Aorta (tissue), 5 donors: ENCODE measurements at regions not wholly inside any gene's neighbourhood (a gene's known extent, or its start where the extent isn't known, plus 50 kb on each side); places are given as distances from the start of the nearest gene placed in this dataset.
"Not testable (repeated sequence)": the region's sequence is repeated elsewhere in the genome, so short reads cannot be mapped to it uniquely, and the experiment has no call there.

Experiments
- ATAC-seq: fragments of 200-7000 bp; cut with Tn5 transposase; one replicate; pipeline ENCODE4 v1.9.1; 2022; ENCODE audit warnings: moderate library complexity; ENCODE audit not compliant: low FRiP score
- DNase-seq, 2 donors: peaks; one replicate each; pipeline ENCODE4 v3.0.0-alpha.2; 2020
- H3K27ac ChIP-seq, 2 donors: one replicate each; pipeline ENCODE4 v1.5.1; 2013; ENCODE audit warnings: low read length in 2 of 2, mild to moderate bottlenecking in 2 of 2, moderate library complexity in 2 of 2, control low read depth in 1 of 2, inconsistent platforms in 1 of 2, low read depth in 1 of 2
- H3K27me3 ChIP-seq, 2 donors: one replicate each; pipeline ENCODE4 v1.6.1; 2013; ENCODE audit warnings: control low read depth in 1 of 2, low read length in 1 of 2, mild to moderate bottlenecking in 1 of 2, moderate library complexity in 1 of 2; ENCODE audit not compliant: insufficient read depth in 2 of 2, control insufficient read depth in 1 of 2
- H3K36me3 ChIP-seq, 2 donors: one replicate each; pipeline ENCODE4 v1.6.1; 2013; ENCODE audit warnings: control low read depth in 1 of 2, low read length in 1 of 2, mild to moderate bottlenecking in 1 of 2; ENCODE audit not compliant: insufficient read depth in 2 of 2, control insufficient read depth in 1 of 2
- H3K4me1 ChIP-seq, 2 donors: one replicate each; pipeline ENCODE4 v1.6.1; 2013; ENCODE audit warnings: low read length in 2 of 2, control low read depth in 1 of 2, mild to moderate bottlenecking in 1 of 2, moderate library complexity in 1 of 2; ENCODE audit not compliant: insufficient read depth in 2 of 2, control insufficient read depth in 1 of 2
- H3K4me3 ChIP-seq, 2 donors: one replicate each; pipeline ENCODE4 v1.5.1; 2013; ENCODE audit warnings: low read length in 2 of 2, control low read depth in 1 of 2, mild to moderate bottlenecking in 1 of 2
- H3K9me3 ChIP-seq: one replicate; pipeline ENCODE4 v1.6.1; 2013; ENCODE audit warnings: mild to moderate bottlenecking, low read length; ENCODE audit not compliant: control insufficient read depth
- WGBS, 2 donors: extraction: QIAGEN DNeasy Blood & Tissue Kit; methylation state at CpG; one replicate each; pipeline ENCODE4 v1.1.7; 2013; 5-methylcytosine and 5-hydroxymethylcytosine counted together
- intact Hi-C, 2 donors: fragments of 100-400 bp; cut with DNase I; formaldehyde crosslinking; loops; one replicate each; pipeline versions ENCODE4 v1.14.2 to v1.15.0; 2022
- donor health status: healthy with polysubstance abuse.
- donor health status: Bipolar disorder and iron deficiency.
- donor health status: DM: no; HTN: no; CAD: no.
- donor health status: DM: no; HTN: no; CAD: no.
- donor health status: DM: yes; HTN: yes; CAD: no.

DNA sequence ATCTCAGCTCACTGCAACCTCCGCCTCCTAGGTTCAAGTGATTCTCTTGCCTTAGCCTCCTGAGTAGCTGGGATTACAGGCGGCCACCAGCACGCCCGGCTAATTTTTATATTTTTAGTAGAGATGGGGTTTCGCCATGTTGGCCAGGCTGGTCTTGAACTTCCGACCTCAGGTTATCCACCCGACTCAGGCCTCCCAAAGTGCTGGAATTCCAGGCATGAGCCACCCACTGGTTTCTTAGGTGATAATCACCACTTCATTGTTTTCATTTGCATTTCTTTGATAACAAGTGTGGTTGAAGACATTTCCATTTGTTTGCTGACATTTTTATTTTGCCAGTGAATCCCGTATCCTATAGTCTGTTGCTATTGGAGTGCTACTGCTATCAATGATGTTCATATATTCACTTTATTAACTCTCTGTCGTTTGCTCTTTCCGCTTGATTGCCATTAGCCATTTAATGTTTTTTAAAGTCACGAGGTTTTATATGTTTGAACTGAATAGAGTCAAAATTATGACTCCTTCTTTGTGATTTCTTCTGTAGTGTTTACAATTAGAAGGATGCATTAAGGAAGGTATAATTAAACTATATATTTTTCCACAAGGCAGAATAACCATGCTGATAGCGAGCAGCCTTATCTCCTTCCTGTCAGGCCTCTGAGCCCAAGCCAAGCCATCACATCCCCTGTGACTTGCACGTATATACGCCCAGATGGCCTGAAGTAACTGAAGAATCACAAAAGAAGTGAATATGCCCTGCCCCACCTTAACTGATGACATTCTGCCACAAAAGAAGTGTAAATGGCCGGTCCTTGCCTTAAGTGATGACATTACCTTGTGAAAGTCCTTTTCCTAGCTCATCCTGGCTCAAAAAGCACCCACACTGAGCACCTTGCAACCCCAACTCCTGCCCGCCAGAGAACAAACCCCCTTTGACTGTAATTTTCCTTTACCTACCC lies 87.3 kb upstream of the DAPK1 start:
- DNase-seq, H3K9me3 ChIP-seq, H3K36me3 ChIP-seq, H3K4me1 ChIP-seq, ATAC-seq, H3K27me3 ChIP-seq, H3K4me3 ChIP-seq, H3K27ac ChIP-seq, intact Hi-C loops: not testable (repeated sequence)
- WGBS, 2 donors = 59 to 64% methylated on average over 16 of the region's 16 CpGs

DNA sequence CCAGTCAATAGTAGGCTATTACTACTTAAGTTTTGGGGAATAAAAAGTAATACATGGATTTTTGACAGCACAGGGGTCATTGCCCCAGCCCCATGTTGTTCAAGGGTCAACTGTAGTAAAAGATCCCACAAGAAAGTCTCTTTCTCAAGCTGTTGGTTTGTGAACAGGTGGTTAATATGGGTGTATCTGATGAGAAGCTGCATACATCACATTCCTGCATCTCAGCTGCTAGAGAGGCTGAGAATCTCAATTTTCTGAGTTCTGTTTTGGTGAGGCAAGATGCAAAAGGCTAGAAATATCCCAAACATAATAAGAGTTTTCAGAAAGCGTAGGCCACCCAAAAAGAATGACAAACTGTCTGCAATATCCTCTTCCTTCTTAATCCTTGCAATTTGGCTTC lies 76.8 kb upstream of the DAPK1 start:
- no peaks in the 10 kb centered on the region for H3K27me3 ChIP-seq
- no peaks in the 10 kb centered on the region for H3K36me3 ChIP-seq
- no peak overlapping the region for H3K4me3 ChIP-seq
- intact Hi-C loops = loop anchor here in 1 of 2 donors (10.0 kb wide), 1 partner anchor 64 kb away; no protein-coding TSS in a partner anchor
- 97% methylated on average over 1 of the region's 1 CpG for WGBS, 2 donors
- DNase-seq (no peak), ATAC-seq (no peak)
- H3K4me1 ChIP-seq = no peaks in the 10 kb centered on the region
- H3K9me3 ChIP-seq = no peaks in the 10 kb centered on the region
- no peak overlapping the region for H3K27ac ChIP-seq

DNA sequence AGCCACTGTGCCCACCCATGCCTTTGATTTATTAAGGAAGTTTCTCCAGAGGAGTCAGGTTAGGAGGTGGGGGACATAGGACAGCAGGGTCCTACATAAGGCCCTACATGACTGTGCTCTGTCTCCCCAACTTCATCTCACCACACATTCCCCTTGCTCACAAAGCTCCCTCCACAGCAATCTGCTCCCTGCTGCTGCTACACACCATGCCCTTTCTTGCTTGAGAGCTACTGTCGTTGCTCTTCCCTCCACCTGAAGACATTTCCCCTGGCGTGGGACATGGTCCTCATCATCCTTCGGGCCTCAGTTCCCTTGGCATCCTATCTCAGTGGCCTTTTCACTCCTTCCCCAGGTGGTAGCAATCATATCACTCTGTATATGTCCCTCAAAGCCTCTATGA lies 75.9 kb upstream of the DAPK1 start:
- Histone ChIP-seq H3K4me1 (no peaks in the 10 kb centered on the region), H3K27ac (no peak overlapping the region), H3K27me3 (no peaks in the 10 kb centered on the region), H3K36me3 (no peaks in the 10 kb centered on the region), H3K9me3 (no peaks in the 10 kb centered on the region), H3K4me3 (no peak overlapping the region)
- intact Hi-C loops = loop anchor here in 1 of 2 donors (10.0 kb wide), 1 partner anchor 63 kb away; no protein-coding TSS in a partner anchor
- DNase-seq (no peak), ATAC-seq (no peak)
- 95 to 99% methylated on average over 3 of the region's 3 CpGs for WGBS, 2 donors

DNA sequence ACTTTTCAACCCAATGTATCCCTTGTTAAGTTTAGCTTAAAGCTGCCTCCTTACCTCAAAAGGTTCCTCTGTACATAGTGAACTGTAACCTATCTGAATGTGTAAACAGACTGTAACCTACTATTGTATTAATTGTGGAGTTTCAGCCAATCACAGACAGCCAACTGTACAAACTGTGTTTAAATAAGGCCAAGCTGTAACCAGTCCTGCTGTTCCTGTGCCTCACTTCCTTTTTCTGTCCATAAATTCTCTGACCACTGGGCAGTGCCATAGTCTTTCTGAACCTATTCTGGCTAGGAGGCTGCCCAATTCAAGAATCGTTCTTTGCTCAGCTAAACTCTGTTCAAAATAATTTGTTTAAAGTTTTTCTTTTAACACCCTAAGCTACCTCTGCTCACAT lies 74.7 kb upstream of the DAPK1 start:
- H3K9me3 ChIP-seq = no peaks in the 10 kb centered on the region
- intact Hi-C loops = loop anchor here in 1 of 2 donors (10.0 kb wide), 1 partner anchor 62 kb away; no protein-coding TSS in a partner anchor
- H3K4me3 ChIP-seq = no peak overlapping the region
- H3K4me1 ChIP-seq = no peaks in the 10 kb centered on the region
- ATAC-seq (no peak), DNase-seq (no peak)
- H3K36me3 ChIP-seq = no peaks in the 10 kb centered on the region
- WGBS, 2 donors = 67 to 77% methylated on average over 1 of the region's 1 CpG
- no peak overlapping the region for H3K27ac ChIP-seq
- no peaks in the 10 kb centered on the region for H3K27me3 ChIP-seq

DNA sequence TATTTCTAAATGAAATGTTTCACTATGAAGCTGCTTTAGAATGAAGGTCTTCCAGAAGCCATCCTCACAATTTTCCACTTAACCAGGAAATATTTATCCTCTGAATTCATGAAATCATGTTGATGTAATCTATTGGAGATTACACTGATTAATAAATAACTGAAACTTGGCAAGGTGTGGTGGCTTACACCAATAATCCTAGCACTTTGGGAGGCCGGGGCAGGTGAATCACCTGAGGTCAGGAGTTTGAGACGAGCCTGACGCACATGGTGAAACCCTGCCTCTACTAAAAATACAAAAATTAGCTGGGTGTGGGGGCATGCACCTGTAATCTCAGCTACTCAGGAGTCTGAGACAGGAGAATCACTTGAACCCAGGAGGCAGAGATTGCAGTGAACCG lies 73.8 kb upstream of the DAPK1 start:
- DNase-seq, H3K27ac ChIP-seq, H3K36me3 ChIP-seq, H3K4me3 ChIP-seq, H3K9me3 ChIP-seq, ATAC-seq, H3K27me3 ChIP-seq, H3K4me1 ChIP-seq: not testable (repeated sequence)
- intact Hi-C loops = loop anchor here in 1 of 2 donors (10.0 kb wide), 1 partner anchor 61 kb away; no protein-coding TSS in a partner anchor
- 73 to 82% methylated on average over 4 of the region's 4 CpGs for WGBS, 2 donors

DNA sequence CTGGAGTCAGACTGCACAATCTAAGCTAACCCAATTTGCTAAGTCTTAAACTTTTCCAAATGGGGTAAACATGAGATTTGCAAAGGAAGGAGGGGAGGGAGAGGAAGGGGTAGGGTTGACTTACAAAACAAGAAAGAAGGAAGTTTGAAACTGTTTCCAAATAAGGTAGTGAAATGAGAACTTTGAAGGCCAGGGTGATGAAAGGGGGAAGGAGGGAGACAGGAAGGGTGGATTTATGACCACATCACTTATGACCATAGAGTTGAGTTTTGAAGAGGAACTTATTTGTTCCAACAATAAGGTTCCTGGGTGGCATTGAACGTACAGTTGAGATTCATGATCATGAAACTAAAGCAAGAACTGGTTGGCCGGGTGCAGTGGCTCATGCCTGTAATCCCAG lies 72.5 kb upstream of the DAPK1 start:
- intact Hi-C loops = loop anchor here in 1 of 2 donors (10.0 kb wide), 1 partner anchor 60 kb away; no protein-coding TSS in a partner anchor
- no peak overlapping the region for H3K4me3 ChIP-seq
- no peaks in the 10 kb centered on the region for H3K9me3 ChIP-seq
- no peaks in the 10 kb centered on the region for H3K36me3 ChIP-seq
- DNase-seq = no peak
- ATAC-seq = no peak
- no peaks in the 10 kb centered on the region for H3K27me3 ChIP-seq
- no peaks in the 10 kb centered on the region for H3K4me1 ChIP-seq
- no peak overlapping the region for H3K27ac ChIP-seq
- 71 to 78% methylated on average over 2 of the region's 2 CpGs for WGBS, 2 donors

DNA sequence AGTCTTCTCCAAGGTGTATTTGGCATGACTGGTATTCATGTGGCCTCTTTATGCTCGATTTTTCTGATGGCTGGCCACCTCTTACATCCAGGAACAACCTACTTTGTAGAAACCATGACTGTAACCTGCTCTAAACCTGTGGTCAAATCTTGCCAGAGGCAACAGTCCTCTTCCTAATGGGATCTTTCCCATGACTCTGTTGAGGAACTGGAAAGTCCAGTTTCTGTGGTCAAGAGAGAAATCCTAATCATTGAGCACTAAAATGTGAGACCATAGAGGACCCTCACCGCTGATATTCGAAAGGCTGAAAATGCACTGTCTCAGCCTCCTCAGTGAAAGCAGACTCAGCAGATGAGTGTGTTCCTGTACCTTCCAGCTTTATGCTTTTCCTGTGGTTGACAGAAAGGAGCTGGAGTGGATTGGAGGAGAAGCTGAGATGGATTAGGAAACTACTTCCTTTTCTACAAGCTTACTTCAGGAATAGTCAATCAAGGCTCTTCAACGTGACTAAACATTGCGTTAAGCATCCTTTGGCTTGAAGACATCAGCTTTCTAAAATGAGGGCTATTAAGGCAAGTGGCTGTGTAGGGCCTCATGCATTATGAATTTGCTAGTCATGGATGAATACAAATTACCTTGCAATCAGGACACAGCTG lies 69.7 kb upstream of the DAPK1 start:
- no peaks in the 10 kb centered on the region for H3K9me3 ChIP-seq
- no peak overlapping the region for H3K4me3 ChIP-seq
- intact Hi-C loops = loop anchor here in 1 of 2 donors (10.0 kb wide), 1 partner anchor 57 kb away; no protein-coding TSS in a partner anchor
- ATAC-seq (no peak), DNase-seq (no peak)
- H3K36me3 ChIP-seq = no peaks in the 10 kb centered on the region
- H3K27me3 ChIP-seq = no peaks in the 10 kb centered on the region
- 86 to 87% methylated on average over 5 of the region's 5 CpGs for WGBS, 2 donors
- H3K4me1 ChIP-seq = no peaks in the 10 kb centered on the region
- no peak overlapping the region for H3K27ac ChIP-seq

DNA sequence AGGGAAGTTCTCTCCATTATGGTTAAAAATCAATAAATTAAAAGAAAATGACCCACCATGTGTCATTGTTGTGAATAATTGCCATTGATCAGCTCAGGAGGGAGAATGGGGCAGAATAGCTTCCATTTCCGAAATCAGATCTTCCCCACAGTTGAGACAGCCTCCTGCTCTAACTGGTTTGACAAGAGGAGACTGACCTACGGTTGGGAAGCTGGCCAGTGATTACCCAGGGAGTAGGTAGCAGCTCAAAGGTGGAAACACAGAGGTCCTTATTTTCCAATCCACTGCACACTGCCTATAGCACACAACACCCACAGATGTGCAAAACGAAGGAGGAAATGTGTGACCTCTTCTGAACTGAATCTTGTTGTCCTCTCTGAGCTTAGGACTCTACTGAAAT lies 69.0 kb upstream of the DAPK1 start:
- Histone ChIP-seq H3K27ac (no peak overlapping the region), H3K4me1 (no peaks in the 10 kb centered on the region), H3K27me3 (no peaks in the 10 kb centered on the region), H3K36me3 (no peaks in the 10 kb centered on the region), H3K9me3 (no peaks in the 10 kb centered on the region), H3K4me3 (no peak overlapping the region)
- 57 to 75% methylated on average over 3 of the region's 3 CpGs for WGBS, 2 donors
- intact Hi-C loops = loop anchor here in 1 of 2 donors (10.0 kb wide), 1 partner anchor 56 kb away; no protein-coding TSS in a partner anchor
- DNase-seq (no peak), ATAC-seq (no peak)
